ENCODE measurements at regions not wholly inside any gene's neighbourhood (a gene's known extent, or its start where the extent isn't known, plus 50 kb on each side); places are given as distances from the start of the nearest gene placed in this dataset.

GRCh38 chr2:59239146-59239545 is 998.0 kb upstream of the FANCL start:
- Histone ChIP-seq H3K9me2 (replicated peaks; ENCODE audit: insufficient read depth, low read length) (no peaks in the 10 kb centered on the region), H4K20me1 (ENCODE audit: low read depth, low read length) (no peaks in the 10 kb centered on the region), H3K36me3 (ENCODE audit: low read length) (no peaks in the 10 kb centered on the region), H3K27me3 (ENCODE audit: low read length) (no peaks in the 10 kb centered on the region), H3K9me3 (ENCODE audit: insufficient read depth, low read length) (no peaks in the 10 kb centered on the region), H2AFZ (ENCODE audit: low read depth, low read length, severe bottlenecking) (no peak overlapping the region), H3K4me2 (ENCODE audit: low read depth, low read length, poor library complexity, severe bottlenecking) (no peak overlapping the region), H3K79me2 (ENCODE audit: insufficient read depth, low read length) (no peaks in the 10 kb centered on the region), H3K27ac (ENCODE audit: low read depth, low read length) (no peak overlapping the region), H3K4me3 (ENCODE audit: insufficient read depth, low read length, poor library complexity, severe bottlenecking) (no peak overlapping the region), H3F3A (ENCODE audit: insufficient read depth) (no peaks in the 10 kb centered on the region), H3K9ac (ENCODE audit: low read length) (no peak overlapping the region)
- no peak for TF ChIP-seq EZH2phosphoT487 (conservative IDR thresholded peaks at IDR 0.05; ENCODE audit: low read length)
- no peak for TF ChIP-seq CTCF (IDR thresholded peaks at IDR 0.05; ENCODE audit: insufficient read depth, low read length, poor library complexity, severe bottlenecking)

GRCh38 chr2:59237311-59237710 is 996.2 kb upstream of the FANCL start:
- no peaks in the 10 kb centered on the region for H3F3A ChIP-seq (ENCODE audit: insufficient read depth)
- H3K9me2 ChIP-seq (replicated peaks; ENCODE audit: insufficient read depth, low read length): no peaks in the 10 kb centered on the region
- H3K36me3 ChIP-seq (ENCODE audit: low read length): no peaks in the 10 kb centered on the region
- H4K20me1 ChIP-seq (ENCODE audit: low read depth, low read length): no peaks in the 10 kb centered on the region
- no peak overlapping the region for H3K4me2 ChIP-seq (ENCODE audit: low read depth, low read length, poor library complexity, severe bottlenecking)
- TF ChIP-seq EZH2phosphoT487 (conservative IDR thresholded peaks at IDR 0.05; ENCODE audit: low read length): no peak
- TF ChIP-seq CTCF (IDR thresholded peaks at IDR 0.05; ENCODE audit: insufficient read depth, low read length, poor library complexity, severe bottlenecking): no peak
- no peaks in the 10 kb centered on the region for H3K9me3 ChIP-seq (ENCODE audit: insufficient read depth, low read length)
- no peak overlapping the region for H3K9ac ChIP-seq (ENCODE audit: low read length)
- no peaks in the 10 kb centered on the region for H3K27me3 ChIP-seq (ENCODE audit: low read length)
- no peak overlapping the region for H3K4me3 ChIP-seq (ENCODE audit: insufficient read depth, low read length, poor library complexity, severe bottlenecking)
- no peaks in the 10 kb centered on the region for H3K79me2 ChIP-seq (ENCODE audit: insufficient read depth, low read length)
- no peak overlapping the region for H2AFZ ChIP-seq (ENCODE audit: low read depth, low read length, severe bottlenecking)
- H3K27ac ChIP-seq (ENCODE audit: low read depth, low read length): no peak overlapping the region

GRCh38 chr2:59236723-59237122 is 995.6 kb upstream of the FANCL start:
- no peaks in the 10 kb centered on the region for H3K9me3 ChIP-seq (ENCODE audit: insufficient read depth, low read length)
- TF ChIP-seq CTCF (IDR thresholded peaks at IDR 0.05; ENCODE audit: insufficient read depth, low read length, poor library complexity, severe bottlenecking) (no peak), EZH2phosphoT487 (conservative IDR thresholded peaks at IDR 0.05; ENCODE audit: low read length) (no peak)
- no peak overlapping the region for H2AFZ ChIP-seq (ENCODE audit: low read depth, low read length, severe bottlenecking)
- H3K9ac ChIP-seq (ENCODE audit: low read length): no peak overlapping the region
- no peaks in the 10 kb centered on the region for H3K36me3 ChIP-seq (ENCODE audit: low read length)
- H3K4me3 ChIP-seq (ENCODE audit: insufficient read depth, low read length, poor library complexity, severe bottlenecking): no peak overlapping the region
- no peaks in the 10 kb centered on the region for H3K9me2 ChIP-seq (replicated peaks; ENCODE audit: insufficient read depth, low read length)
- no peaks in the 10 kb centered on the region for H3K79me2 ChIP-seq (ENCODE audit: insufficient read depth, low read length)
- H3F3A ChIP-seq (ENCODE audit: insufficient read depth): no peaks in the 10 kb centered on the region
- H3K4me2 ChIP-seq (ENCODE audit: low read depth, low read length, poor library complexity, severe bottlenecking): no peak overlapping the region
- no peak overlapping the region for H3K27ac ChIP-seq (ENCODE audit: low read depth, low read length)
- no peaks in the 10 kb centered on the region for H3K27me3 ChIP-seq (ENCODE audit: low read length)
- no peaks in the 10 kb centered on the region for H4K20me1 ChIP-seq (ENCODE audit: low read depth, low read length)

- H4K20me1 ChIP-seq (ENCODE audit: low read depth, low read length): no peaks in the 10 kb centered on the region
- TF ChIP-seq CTCF (IDR thresholded peaks at IDR 0.05; ENCODE audit: insufficient read depth, low read length, poor library complexity, severe bottlenecking): no peak
- TF ChIP-seq EZH2phosphoT487 (conservative IDR thresholded peaks at IDR 0.05; ENCODE audit: low read length): no peak
- no peaks in the 10 kb centered on the region for H3K79me2 ChIP-seq (ENCODE audit: insufficient read depth, low read length)
- H3K4me3 ChIP-seq (ENCODE audit: insufficient read depth, low read length, poor library complexity, severe bottlenecking): no peak overlapping the region
- no peak overlapping the region for H2AFZ ChIP-seq (ENCODE audit: low read depth, low read length, severe bottlenecking)
- H3K4me2 ChIP-seq (ENCODE audit: low read depth, low read length, poor library complexity, severe bottlenecking): no peak overlapping the region
- no peak overlapping the region for H3K9ac ChIP-seq (ENCODE audit: low read length)
- no peak overlapping the region for H3K27ac ChIP-seq (ENCODE audit: low read depth, low read length)
- no peaks in the 10 kb centered on the region for H3K27me3 ChIP-seq (ENCODE audit: low read length)
- no peaks in the 10 kb centered on the region for H3K9me2 ChIP-seq (replicated peaks; ENCODE audit: insufficient read depth, low read length)
- no peaks in the 10 kb centered on the region for H3F3A ChIP-seq (ENCODE audit: insufficient read depth)
- H3K36me3 ChIP-seq (ENCODE audit: low read length): no peaks in the 10 kb centered on the region
- no peaks in the 10 kb centered on the region for H3K9me3 ChIP-seq (ENCODE audit: insufficient read depth, low read length)
Measured at GRCh38 chr2:59233920-59234319, 992.8 kb upstream of the FANCL start.
